ENCODE measurements at regions not wholly inside any gene's neighbourhood (a gene's known extent, or its start where the extent isn't known, plus 50 kb on each side); places are given as distances from the start of the nearest gene placed in this dataset.

- no peak for TF ChIP-seq CTCF (IDR thresholded peaks at IDR 0.05)
- no peak for TF ChIP-seq POLR2A (IDR thresholded peaks at IDR 0.05)
- TF ChIP-seq POLR2AphosphoS5 (IDR thresholded peaks at IDR 0.05): no peak
- no peak for TF ChIP-seq EP300 (IDR thresholded peaks at IDR 0.05)
Measured at GRCh38 chr14:97912217-97912616, 1115.0 kb downstream of the VRK1 start.

All from suprapubic skin (tissue), 4 donors.